ENCODE measurements at regions not wholly inside any gene's neighbourhood (a gene's known extent, or its start where the extent isn't known, plus 50 kb on each side); places are given as distances from the start of the nearest gene placed in this dataset.
"Not testable (repeated sequence)": the region's sequence is repeated elsewhere in the genome, so short reads cannot be mapped to it uniquely, and the experiment has no call there.

- no peaks in the 10 kb centered on the region for H3K4me1 Mint-ChIP-seq (ENCODE audit: unreplicated experiment)
- DNase-seq (ENCODE audit: low spot score): no peak
- H3K27ac Mint-ChIP-seq (ENCODE audit: unreplicated experiment): no peak overlapping the region
- TF ChIP-seq CTCF (IDR thresholded peaks at IDR 0.05; ENCODE audit: unreplicated experiment): no peak
- H3K9me3 Mint-ChIP-seq (ENCODE audit: unreplicated experiment): no peaks in the 10 kb centered on the region
- no peaks in the 10 kb centered on the region for H3K27me3 Mint-ChIP-seq (ENCODE audit: unreplicated experiment)
- H3K4me3 Mint-ChIP-seq (ENCODE audit: unreplicated experiment): no peak overlapping the region
- no peaks in the 10 kb centered on the region for H3K36me3 Mint-ChIP-seq (ENCODE audit: low read depth, unreplicated experiment)
These were observed 579.0 kb upstream of the CBLB start for GRCh38 chr3:106447723-106448301.

- DNase-seq (ENCODE audit: low spot score); H3K27ac Mint-ChIP-seq (ENCODE audit: unreplicated experiment); H3K36me3 Mint-ChIP-seq (ENCODE audit: low read depth, unreplicated experiment); H3K27me3 Mint-ChIP-seq (ENCODE audit: unreplicated experiment); H3K4me3 Mint-ChIP-seq (ENCODE audit: unreplicated experiment); H3K4me1 Mint-ChIP-seq (ENCODE audit: unreplicated experiment); H3K9me3 Mint-ChIP-seq (ENCODE audit: unreplicated experiment): not testable (repeated sequence)
These were observed 579.7 kb upstream of the CBLB start for GRCh38 chr3:106448372-106448966.

- Mint-ChIP-seq H3K4me3 (ENCODE audit: unreplicated experiment) (no peak overlapping the region), H3K36me3 (ENCODE audit: low read depth, unreplicated experiment) (no peaks in the 10 kb centered on the region), H3K27me3 (ENCODE audit: unreplicated experiment) (no peaks in the 10 kb centered on the region), H3K4me1 (ENCODE audit: unreplicated experiment) (no peaks in the 10 kb centered on the region), H3K9me3 (ENCODE audit: unreplicated experiment) (no peaks in the 10 kb centered on the region), H3K27ac (ENCODE audit: unreplicated experiment) (no peak overlapping the region)
- TF ChIP-seq CTCF (IDR thresholded peaks at IDR 0.05; ENCODE audit: unreplicated experiment): no peak
- no peak for DNase-seq (ENCODE audit: low spot score)
These were observed 583.3 kb upstream of the CBLB start for GRCh38 chr3:106452096-106452495.

- Mint-ChIP-seq H3K4me1 (ENCODE audit: unreplicated experiment) (no peaks in the 10 kb centered on the region), H3K4me3 (ENCODE audit: unreplicated experiment) (no peak overlapping the region), H3K9me3 (ENCODE audit: unreplicated experiment) (no peaks in the 10 kb centered on the region), H3K36me3 (ENCODE audit: low read depth, unreplicated experiment) (no peaks in the 10 kb centered on the region), H3K27ac (ENCODE audit: unreplicated experiment) (no peak overlapping the region), H3K27me3 (ENCODE audit: unreplicated experiment) (no peaks in the 10 kb centered on the region)
- DNase-seq (ENCODE audit: low spot score): no peak
- no peak for TF ChIP-seq CTCF (IDR thresholded peaks at IDR 0.05; ENCODE audit: unreplicated experiment)
These were observed 585.7 kb upstream of the CBLB start for GRCh38 chr3:106454497-106454896.

- Mint-ChIP-seq H3K27ac (ENCODE audit: unreplicated experiment) (no peak overlapping the region), H3K4me3 (ENCODE audit: unreplicated experiment) (no peak overlapping the region), H3K36me3 (ENCODE audit: low read depth, unreplicated experiment) (no peaks in the 10 kb centered on the region), H3K9me3 (ENCODE audit: unreplicated experiment) (no peaks in the 10 kb centered on the region), H3K27me3 (ENCODE audit: unreplicated experiment) (no peaks in the 10 kb centered on the region), H3K4me1 (ENCODE audit: unreplicated experiment) (no peaks in the 10 kb centered on the region)
- TF ChIP-seq CTCF (IDR thresholded peaks at IDR 0.05; ENCODE audit: unreplicated experiment): no peak
- no peak for DNase-seq (ENCODE audit: low spot score)
These were observed 588.7 kb upstream of the CBLB start for GRCh38 chr3:106457281-106458180.

All from endothelial cell (in vitro differentiated cells).